ENCODE measurements at regions not wholly inside any gene's neighbourhood (a gene's known extent, or its start where the extent isn't known, plus 50 kb on each side); places are given as distances from the start of the nearest gene placed in this dataset.

DNA sequence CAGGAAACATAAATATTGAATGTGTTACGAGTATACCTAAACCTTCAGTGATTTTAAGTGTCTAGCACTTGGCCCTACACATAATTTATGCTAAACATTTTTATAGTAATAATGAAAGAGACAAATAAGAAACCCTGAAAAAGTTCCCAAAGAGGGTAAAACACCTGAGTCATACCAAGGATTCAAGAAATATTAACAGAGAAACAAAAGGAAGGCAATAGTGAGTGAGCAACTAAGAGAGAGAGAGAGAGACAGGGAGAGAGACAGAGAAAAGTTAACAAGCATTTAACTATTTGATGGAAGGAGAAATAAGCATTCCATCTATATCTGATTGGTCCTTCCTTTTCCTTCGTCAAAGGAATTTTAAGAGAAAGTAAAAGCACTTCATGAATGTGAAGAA, 743.6 kb upstream of the POU3F4 start (continued):
- TF ChIP-seq TCF12 (IDR thresholded peaks at IDR 0.05; ENCODE audit: low read depth, low read length) (no peak), KDM4A (IDR thresholded peaks at IDR 0.05; ENCODE audit: low read depth, low read length, severe bottlenecking) (no peak), FOSL1 (IDR thresholded peaks at IDR 0.05; ENCODE audit: insufficient read depth, low read depth, low read length) (no peak), EP300 (IDR thresholded peaks at IDR 0.05; ENCODE audit: borderline replicate concordance in 1 of 2, low read depth in 2 of 2, low read length in 2 of 2) (no peak), POLR2A (IDR thresholded peaks at IDR 0.05; ENCODE audit: control extremely low read depth in 1 of 2, low read depth in 2 of 2, low read length in 2 of 2) (no peak)

Measured in H1 (cell line).